ENCODE measurements at regions not wholly inside any gene's neighbourhood (a gene's known extent, or its start where the extent isn't known, plus 50 kb on each side); places are given as distances from the start of the nearest gene placed in this dataset.

DNA sequence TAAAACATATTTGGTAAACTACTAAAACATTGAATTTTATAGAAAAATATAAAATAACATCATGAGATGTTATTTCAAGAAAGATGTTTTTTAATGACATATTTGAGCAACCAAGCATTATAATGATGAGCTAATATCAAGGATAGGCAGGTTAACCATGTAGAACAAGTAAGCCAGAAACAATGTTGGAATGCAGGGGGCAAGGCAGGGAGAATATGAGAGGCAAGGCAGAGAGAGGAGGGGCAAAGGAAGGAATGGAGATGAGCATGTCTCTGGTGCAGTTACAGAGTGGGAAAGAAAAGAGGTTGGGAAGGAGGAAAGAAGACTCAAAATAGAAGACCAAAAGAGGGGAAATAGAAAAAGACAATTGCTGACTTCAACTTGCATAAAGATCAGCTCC lies 390.4 kb downstream of the MCTP2 start:
- DNase-seq (ENCODE audit: insufficient read length, low spot score): no peak
- TF ChIP-seq POLR2A (IDR thresholded peaks at IDR 0.05; ENCODE audit: low read depth, low read length): no peak
- no peak for FAIRE-seq

- DNase-seq (ENCODE audit: insufficient read length, low spot score) (no peak), FAIRE-seq (no peak)
- TF ChIP-seq POLR2A (IDR thresholded peaks at IDR 0.05; ENCODE audit: low read depth, low read length): no peak
These were observed 395.6 kb downstream of the MCTP2 start for GRCh38 chr15:94626949-94627348.

DNA sequence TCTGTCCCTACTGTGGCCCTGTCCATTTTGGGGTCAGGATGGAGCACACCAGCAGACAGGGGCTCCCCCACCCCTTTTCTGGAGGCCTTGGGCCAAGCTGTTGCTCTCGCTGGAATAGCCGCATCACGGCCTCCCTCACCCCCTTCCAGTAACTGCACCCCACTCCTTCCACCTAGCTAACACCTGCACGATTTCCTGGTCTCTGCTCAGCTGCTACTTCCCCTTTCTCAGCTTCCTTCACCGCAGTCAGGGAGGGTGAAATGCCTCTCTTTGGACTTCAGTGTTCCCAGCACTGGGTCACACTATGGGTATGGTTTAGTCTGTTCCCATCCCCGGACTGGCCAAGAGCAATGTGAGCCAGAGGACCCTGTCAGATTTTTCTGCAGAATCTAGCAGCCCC lies 400.2 kb downstream of the MCTP2 start:
- FAIRE-seq (no peak), DNase-seq (ENCODE audit: insufficient read length, low spot score) (no peak)
- TF ChIP-seq POLR2A (IDR thresholded peaks at IDR 0.05; ENCODE audit: low read depth, low read length): no peak

DNA sequence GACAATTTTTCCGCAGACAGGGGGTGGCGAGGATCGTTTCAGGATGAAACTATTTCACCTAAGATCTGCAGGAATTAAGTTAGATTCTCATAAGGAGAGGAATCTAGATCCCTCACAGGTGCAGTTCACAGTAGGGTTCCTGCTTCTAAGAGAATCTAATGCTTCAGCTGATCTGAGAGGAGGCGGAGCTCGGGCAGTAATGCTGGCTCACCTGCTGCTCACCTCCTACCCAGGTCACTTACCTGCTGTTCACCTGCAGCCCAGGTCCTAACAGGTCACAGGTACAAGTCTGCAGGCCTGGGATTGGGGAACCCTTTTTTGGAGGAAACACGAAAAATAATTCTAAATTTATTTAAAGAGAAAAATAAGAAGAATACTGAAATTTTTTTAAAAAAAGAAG lies 406.8 kb downstream of the MCTP2 start:
- TF ChIP-seq POLR2A (IDR thresholded peaks at IDR 0.05; ENCODE audit: low read depth, low read length): no peak
- no peak for DNase-seq (ENCODE audit: insufficient read length, low spot score)
- FAIRE-seq: no peak

DNA sequence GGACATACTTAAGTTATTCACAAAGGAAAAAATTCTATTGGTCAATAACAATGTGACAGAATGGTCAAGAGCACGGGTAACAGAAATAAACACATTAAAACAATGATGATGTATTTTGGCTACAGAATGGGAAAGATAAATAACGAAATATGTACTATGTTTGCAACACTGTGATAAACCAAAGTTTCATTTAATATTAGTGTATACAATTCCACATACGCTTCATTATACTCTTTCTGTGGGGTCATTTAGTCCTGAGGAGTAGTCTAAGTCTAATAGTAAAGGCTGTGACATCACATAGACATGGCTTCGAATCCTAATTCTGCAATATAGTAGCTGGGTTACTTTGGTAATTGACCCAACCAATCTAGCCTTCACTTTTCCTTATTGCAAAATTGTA lies 408.3 kb downstream of the MCTP2 start:
- TF ChIP-seq POLR2A (IDR thresholded peaks at IDR 0.05; ENCODE audit: low read depth, low read length): no peak
- DNase-seq (ENCODE audit: insufficient read length, low spot score) (no peak), FAIRE-seq (no peak)

- FAIRE-seq: no peak
- TF ChIP-seq POLR2A (IDR thresholded peaks at IDR 0.05; ENCODE audit: low read depth, low read length): no peak
- DNase-seq (ENCODE audit: insufficient read length, low spot score): no peak
These were observed 413.1 kb downstream of the MCTP2 start for GRCh38 chr15:94644433-94644832.

DNA sequence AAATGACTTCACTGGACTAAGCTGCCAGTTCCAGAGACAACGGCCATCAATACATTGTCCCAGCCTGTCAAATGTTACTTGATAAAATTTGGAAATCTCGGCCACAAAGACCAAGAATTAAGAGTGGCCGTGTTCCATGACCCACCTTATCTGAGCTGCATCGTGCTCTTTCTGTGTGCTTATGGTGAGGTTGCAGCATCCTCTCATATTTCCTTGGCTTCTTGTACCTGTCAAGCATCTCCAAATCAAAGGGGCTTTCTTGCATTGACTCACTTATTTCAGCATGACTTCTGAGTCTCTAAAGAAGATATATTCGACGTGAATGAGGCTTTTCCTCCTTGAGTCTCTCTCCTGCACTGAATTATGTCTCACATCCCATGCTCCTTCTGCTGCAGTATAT lies 421.7 kb downstream of the MCTP2 start:
- no peak for FAIRE-seq
- TF ChIP-seq POLR2A (IDR thresholded peaks at IDR 0.05; ENCODE audit: low read depth, low read length): no peak
- DNase-seq (ENCODE audit: insufficient read length, low spot score): no peak

- TF ChIP-seq POLR2A (IDR thresholded peaks at IDR 0.05; ENCODE audit: low read depth, low read length): no peak
- FAIRE-seq: no peak
- no peak for DNase-seq (ENCODE audit: insufficient read length, low spot score)
These were observed 424.0 kb downstream of the MCTP2 start for GRCh38 chr15:94655249-94655880.

- no peak for DNase-seq (ENCODE audit: insufficient read length, low spot score)
- TF ChIP-seq POLR2A (IDR thresholded peaks at IDR 0.05; ENCODE audit: low read depth, low read length): no peak
- no peak for FAIRE-seq
These were observed 434.5 kb downstream of the MCTP2 start for GRCh38 chr15:94665676-94666441.

- DNase-seq (ENCODE audit: insufficient read length, low spot score): no peak
- no peak for TF ChIP-seq POLR2A (IDR thresholded peaks at IDR 0.05; ENCODE audit: low read depth, low read length)
- FAIRE-seq: no peak
These were observed 435.2 kb downstream of the MCTP2 start for GRCh38 chr15:94666553-94666952.

GRCh38 chr15:94667109-94667508 lies 435.7 kb downstream of the MCTP2 start:
- FAIRE-seq (no peak), DNase-seq (ENCODE audit: insufficient read length, low spot score) (no peak)
- no peak for TF ChIP-seq POLR2A (IDR thresholded peaks at IDR 0.05; ENCODE audit: low read depth, low read length)

DNA sequence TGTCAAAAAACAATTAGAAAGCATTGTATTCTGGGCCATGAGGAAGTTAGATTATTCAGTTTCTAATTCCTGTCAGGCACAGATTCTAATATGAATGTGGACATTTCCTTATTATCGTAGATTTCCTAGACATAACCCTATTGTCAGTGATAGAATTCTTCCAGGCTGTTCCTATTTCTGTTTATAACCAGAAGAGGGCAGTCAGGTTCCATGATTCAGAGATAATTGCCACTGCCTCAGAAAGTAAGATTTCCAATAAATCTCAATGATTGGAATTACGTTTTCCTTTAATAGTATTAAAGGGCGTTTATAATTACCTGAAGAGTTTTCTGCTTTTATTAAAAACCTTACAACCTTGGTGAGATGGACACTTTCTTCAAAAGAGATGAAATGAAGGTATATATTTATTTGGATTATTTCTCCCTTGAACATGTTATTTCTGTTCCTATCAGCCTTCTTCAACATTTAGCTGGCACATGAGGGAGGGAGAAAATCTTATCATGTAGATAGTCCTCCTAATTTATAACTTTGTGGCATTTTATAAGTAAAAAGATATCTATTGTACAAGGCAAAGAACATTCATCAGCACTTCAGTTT lies 439.2 kb downstream of the MCTP2 start:
- TF ChIP-seq POLR2A (IDR thresholded peaks at IDR 0.05; ENCODE audit: low read depth, low read length): no peak
- DNase-seq (ENCODE audit: insufficient read length, low spot score): no peak
- FAIRE-seq: no peak

DNA sequence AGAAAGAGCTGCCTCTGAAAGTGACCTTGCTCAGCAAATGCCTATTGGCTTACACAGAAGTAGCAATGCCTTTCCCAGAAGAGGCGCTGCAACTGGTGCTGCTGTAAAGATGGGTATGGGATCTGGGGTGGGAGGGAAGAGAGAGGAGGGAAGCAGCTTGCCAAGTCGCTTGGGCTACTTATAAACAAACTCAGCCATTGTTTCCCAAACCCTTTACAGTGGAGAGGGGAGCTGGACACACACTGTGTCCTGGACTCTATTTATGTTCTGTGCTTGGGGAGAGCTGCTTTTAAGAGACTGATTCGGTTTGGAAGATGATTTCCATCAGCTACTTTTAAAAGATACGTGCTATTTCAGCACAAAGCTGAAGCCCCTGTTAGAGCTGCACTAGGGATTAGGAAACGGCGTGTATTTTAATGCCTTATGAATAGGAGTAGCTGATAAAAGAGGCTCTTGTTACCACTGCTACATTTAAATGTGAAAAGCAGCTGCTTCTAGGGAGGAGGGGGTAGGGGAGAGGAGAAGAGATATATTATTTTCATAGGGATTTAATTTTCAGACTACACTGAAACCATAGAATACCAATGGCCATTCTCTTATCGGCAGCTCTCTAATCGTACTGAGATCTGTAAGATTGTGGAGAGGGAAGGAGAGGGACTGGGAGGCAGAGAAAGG lies 440.6 kb downstream of the MCTP2 start:
- no peak for TF ChIP-seq POLR2A (IDR thresholded peaks at IDR 0.05; ENCODE audit: low read depth, low read length)
- FAIRE-seq: no peak
- DNase-seq (ENCODE audit: insufficient read length, low spot score): no peak

DNA sequence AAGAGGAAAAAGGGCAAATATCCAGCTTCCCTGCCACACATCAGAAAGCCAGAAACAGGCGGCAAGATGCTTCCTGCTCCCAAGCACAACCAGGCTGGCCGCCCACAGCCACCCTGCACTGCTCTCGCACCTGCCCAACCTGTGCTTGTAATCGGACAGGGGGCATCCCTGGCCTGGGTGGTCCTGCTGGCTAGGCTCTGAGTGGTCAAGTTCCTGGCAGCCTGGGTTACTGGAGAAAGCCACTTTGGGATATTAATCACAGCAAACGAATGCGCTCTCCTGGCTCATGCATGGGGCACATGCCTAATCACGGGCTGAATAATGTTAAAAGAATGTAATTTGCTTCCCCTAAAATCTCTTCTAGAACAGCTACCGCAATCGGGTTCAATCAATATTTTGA lies 442.4 kb downstream of the MCTP2 start:
- DNase-seq (ENCODE audit: insufficient read length, low spot score): no peak
- FAIRE-seq: no peak
- TF ChIP-seq POLR2A (IDR thresholded peaks at IDR 0.05; ENCODE audit: low read depth, low read length): no peak
